Activated naive CD8-positive, alpha-beta T cell treated with anti-CD3 and anti-CD28 coated beads, Interleukin-2, amount 50 U/mL, for 16 hours (primary cell): ENCODE measurements at regions not wholly inside any gene's neighbourhood (a gene's known extent, or its start where the extent isn't known, plus 50 kb on each side); places are given as distances from the start of the nearest gene placed in this dataset.

Experiments used
- DNase-seq: peaks from one replicate; pipeline ENCODE4 v3.0.0-alpha.2; 2020; ENCODE audit warnings: low read depth, low spot score

DNA sequence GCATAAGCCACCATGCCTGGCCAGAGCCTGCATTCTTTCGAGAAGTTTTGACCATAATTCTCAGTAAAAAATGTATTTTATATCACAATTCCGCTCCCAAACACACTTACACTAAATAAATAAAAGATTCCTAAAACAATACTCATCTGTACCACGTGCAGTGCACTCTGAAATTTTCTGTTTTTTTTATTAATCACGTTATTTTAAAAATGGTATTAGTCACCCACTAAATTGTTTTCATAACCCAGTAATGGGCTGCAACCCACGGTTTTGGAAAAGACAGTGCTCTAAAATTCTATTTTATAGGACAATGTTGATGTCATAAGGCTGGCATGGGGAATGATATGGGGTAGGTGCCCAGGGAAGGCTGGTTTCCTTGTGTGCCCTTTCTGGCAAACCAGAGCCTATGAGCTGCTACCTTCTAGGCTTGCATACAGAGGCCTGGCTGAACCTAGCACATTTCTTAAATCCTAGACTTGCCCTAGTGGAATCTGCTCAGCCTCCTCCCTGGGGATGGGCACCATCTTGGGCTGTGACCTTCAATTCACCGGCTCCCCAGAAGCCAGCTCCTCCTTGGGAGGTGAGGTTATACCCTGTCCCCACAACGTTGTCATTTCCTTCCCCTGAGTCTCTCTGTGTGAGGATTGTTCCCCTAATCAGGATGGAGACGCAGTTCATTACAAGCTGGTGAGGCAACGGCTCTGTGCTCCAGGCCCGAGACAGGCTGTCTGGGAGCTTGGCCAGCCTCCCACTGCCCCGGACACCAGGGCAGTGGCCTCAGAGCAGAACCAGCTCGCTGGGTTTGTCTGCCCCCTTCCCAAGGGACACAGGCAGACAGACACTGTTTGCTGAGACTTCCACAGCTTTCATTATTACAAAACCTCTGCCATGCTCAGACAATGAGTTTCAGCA, 116.5 kb upstream of the NAV2 start:
- no peak for DNase-seq

- DNase-seq = no peak
These were observed 117.2 kb upstream of the NAV2 start for GRCh38 chr11:19595499-19595839.

DNA sequence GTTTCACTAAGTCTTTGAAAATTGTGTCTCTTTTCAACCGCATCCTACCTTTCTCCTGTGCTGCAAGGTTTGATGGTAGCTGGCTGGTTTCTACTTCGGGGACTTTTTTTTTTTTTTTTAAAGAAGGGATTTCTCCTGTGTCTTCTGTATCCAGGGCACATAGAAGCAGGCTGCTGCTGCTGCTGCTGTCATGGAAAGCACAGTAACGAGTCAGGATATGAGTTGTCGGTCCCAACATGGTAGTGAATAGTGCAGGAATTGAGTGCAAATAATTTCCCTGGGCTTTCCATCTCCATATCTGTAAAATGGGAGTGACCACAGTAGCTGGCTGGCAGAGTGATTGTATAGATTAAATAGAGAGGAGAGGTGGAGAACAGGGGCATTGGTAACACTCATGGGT, 118.3 kb upstream of the NAV2 start:
- DNase-seq = no peak

DNA sequence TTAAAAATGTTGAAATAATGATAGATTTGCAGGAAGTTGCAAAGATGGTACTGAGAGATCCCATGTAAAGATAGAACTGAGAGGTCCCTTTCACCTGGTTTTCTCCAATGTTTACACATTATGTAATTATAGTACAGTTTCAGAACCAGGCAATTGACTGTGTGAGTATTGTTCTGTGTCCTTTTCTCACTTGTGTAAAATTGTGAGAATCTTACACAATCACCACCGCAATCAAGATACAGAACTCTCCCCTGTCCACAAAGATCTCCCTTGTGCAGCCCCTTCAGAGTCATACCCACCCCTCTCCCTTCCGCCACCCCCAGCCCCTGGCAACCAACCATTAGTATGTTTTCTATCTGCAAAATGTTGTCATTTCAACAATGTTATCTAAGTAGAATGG, 119.8 kb upstream of the NAV2 start:
- no peak for DNase-seq

GRCh38 chr11:19589567-19590260, 122.9 kb upstream of the NAV2 start:
- no peak for DNase-seq

GRCh38 chr11:19587979-19588378, 124.7 kb upstream of the NAV2 start:
- DNase-seq = no peak

DNA sequence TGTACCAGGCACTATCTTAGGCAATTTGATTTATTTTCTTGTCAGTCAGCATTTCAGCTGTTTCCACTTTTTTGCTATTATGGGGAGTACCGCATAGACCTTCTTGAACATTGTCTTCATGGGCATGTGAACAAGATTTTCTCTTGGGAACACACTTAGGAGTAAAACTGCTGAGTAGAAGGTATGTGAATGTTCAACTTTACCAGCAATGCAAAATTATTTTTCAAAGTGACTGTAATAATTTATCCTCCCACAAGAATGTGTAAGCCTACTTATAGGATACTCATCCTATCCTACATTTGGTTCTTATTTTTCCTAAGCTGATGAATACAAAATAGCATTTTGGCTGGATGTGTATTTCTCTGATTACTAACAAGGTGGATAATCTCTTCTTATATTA, 132.0 kb upstream of the NAV2 start:
- no peak for DNase-seq

DNA sequence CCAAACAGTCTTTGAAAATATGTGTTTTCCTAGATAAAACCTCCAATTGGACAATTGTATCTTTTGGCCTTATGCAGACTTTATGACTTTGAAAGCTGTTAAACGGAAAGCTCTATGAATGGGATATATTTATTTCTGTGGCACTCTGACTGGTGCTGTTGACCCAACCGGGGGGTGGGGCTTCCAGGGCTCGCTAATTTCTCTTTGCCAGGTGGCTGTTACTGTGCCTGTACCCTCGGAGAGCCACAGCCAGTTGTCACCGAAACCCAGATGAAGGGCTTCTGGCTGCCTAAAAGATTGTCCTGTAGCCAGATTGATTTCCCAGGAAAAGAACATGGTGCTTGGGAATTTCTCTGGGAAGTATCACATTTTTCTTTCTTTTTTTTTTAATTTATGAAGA, 132.7 kb upstream of the NAV2 start:
- no peak for DNase-seq

- DNase-seq = no peak
These were observed 133.8 kb upstream of the NAV2 start for GRCh38 chr11:19578871-19579270.

DNA sequence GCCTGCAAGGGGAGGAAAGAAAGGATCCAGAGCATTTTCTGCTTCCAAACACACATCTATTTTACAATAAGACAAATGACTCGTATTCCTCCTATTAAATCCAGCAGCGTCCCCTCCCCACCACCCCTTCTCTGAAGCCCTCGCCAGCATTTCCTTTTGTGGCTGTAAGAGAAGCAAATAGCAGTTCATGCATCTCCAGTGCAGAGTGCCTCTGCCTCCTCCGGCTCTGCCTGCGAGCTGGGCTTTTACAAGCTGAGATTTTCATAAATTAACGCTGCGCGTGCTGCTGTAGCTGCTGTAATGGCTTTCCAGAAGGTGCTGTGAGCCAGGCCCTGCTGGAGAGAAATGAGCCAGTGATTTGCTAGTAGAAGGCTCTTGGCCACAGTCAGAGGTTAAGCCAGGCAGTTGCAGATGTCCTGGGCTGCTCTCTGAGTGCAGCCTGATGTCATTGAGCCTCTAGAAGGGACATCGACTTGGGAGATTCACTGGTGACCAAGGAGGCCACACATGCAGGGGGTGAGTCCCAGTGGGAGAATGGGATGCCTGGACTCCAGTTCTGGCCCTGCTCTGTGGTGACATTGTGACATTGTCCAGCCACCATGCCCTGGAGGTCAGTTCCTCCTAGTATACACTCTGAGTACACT, 134.5 kb upstream of the NAV2 start:
- DNase-seq = no peak

DNA sequence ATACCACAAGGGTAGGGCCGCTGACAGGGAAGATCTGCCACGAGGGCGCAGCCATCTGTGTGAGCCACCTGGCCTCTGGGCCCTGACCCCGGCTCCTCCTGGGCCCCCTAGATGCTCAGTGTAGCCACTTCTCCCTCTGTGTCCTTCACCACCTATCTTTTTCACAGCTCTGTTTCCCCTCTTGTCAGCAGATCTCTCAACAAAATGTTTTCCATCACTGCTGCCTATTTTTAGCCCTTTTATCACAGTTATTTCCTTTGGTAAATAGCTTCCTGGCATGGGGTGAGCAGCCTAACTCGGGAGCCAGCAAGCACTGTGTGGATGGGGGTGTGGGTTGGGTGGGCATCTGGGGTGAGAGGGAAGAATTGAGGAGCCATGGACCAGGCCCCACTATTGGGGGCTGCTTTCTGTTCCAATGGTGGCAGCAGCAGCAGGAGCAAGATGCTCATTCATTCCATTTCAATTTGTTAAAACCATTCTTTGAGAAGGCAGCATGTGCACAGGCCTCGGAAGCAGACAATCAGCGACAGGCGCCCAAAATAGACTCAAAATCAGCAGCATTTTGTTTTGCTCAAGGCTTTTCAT, 135.2 kb upstream of the NAV2 start:
- no peak for DNase-seq

- DNase-seq = no peak
These were observed 135.7 kb upstream of the NAV2 start for GRCh38 chr11:19576903-19577302.

GRCh38 chr11:19576054-19576453, 136.6 kb upstream of the NAV2 start:
- DNase-seq = no peak

DNA sequence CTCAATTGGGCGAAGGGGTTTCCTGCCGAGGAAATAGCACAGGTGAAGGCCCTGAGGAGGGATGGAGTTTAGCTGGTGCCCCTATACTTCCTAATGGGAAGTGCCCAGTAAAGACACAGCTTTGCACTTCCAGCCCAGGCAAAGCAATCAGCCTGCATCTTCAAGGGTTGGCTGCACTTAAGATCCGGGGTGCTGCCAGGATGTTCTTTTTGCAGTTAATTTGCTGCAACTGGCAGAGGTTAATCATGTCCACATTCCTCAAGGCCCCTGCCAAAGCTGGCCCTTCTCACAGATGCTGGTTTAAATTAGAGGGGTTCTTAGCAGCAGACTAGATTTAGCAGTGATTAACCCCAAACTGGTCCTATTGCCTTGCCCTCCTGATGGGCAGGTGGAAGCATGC, 137.7 kb upstream of the NAV2 start:
- DNase-seq = no peak

DNA sequence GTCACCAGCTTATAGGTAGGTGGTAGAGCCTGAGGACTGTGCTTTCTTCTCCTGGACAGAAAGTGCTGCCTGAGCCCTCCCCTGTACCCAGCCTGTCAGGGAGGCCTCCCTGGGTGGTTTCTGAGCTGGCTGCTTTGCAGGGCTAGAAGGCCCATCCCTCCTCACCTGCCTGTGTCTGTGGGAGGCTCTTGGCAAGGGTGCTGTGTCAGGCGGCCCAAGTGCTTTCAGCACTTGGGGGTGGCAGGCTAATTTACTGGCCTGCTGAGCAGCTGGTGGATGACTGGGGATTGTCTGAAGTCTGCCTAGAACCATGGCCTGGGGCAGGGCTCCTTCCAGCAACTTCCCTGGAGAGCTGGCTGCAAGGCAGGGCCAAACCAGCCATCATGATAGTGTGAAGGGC, 139.0 kb upstream of the NAV2 start:
- DNase-seq = no peak

DNA sequence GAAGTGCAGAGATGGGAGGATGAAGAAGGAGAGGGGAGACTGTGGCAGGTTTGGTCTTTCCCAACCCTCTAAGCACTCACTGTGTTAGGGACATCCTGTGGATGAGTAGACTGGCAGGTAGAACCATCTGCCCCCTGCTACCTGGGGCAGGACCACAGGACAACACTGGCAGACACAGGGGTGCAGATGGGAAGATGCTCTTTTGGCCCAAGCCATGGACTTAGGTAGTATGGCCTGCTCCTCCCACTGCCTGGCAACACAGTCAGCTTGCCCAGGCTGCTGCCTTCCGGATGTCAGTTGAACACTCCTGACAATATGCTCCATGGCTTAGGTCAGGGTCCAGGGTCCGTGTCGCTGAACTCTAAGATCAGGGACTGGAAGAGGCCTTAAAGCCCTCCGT, 140.7 kb upstream of the NAV2 start:
- no peak for DNase-seq

DNA sequence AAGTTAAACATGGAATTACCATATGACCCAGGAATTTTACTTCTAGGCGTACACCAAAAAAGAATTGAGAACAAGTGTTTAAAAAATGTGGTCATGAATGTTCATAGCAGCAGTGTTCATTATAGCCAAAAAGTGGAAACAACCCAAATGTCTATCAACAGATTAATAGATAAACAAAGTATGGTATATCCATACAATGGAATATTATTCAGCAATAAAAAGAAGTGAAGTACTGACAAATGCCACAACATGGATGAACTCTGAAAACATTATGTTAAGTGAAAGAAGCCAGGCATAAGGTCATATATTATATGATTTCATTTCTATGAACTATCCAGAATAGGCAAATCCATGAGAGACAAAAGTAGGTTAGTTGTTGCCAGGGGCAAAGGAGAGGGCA, 141.7 kb upstream of the NAV2 start:
- DNase-seq = no peak

GRCh38 chr11:19567996-19568395, 144.6 kb upstream of the NAV2 start:
- no peak for DNase-seq

GRCh38 chr11:19566583-19567379, 145.9 kb upstream of the NAV2 start:
- no peak for DNase-seq

DNA sequence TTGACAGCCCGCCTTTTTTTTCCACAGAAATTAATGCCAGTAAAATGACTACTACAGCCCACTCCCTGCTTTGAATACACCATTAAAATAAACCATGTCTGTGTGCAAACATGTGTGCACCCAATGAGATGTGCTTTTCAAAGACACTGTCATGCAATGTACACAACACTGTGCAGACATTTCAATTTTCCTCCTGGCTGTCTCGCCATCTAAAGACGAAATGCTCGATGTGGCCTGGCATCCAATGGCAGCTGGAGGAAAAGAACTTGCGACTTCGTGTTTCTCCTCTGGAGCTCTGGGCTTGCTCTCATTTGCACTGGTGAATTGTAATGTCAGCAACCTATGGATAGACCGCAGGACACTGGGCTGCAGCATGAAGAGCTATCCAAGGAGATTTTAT, 147.0 kb upstream of the NAV2 start:
- DNase-seq = no peak

DNA sequence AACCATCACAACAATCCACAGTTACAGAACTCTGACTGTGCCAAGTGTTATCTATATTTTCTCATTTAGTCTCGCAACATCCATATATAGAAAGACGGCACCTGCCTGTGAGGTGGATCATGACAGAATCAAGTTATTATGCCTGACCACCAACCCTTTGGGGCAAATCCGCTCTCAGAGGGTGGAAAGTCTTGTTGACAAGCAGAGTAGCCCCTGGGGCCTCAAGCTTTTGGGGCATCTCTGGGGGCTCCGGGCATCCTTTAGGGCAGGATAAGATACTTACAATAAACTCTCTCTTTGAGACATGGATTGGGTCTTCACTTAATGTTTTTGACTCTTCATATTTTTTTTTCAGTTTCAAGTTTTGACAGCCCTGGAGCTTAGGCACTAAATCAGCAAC, 150.5 kb upstream of the NAV2 start:
- DNase-seq = no peak

DNA sequence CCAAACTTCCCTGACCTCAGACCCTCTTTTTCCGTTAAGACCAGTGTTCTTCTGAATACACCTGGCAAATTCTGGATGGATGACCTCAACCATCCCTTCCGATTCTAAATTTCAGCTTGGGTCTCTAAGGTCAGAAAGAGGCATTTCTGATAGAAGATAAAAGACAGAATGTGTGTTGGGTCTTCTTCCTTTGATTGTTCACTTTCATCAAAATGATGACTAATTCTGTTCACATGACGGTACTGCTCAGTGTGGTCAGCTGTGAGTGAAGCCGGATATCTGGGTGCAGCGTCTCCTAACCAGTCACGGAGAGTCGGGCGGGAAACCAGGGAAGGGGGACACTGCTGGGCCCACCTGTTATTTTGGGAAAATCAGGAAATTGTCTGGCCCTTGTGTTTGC, 151.6 kb upstream of the NAV2 start:
- DNase-seq = no peak
